ENCODE measurements at regions not wholly inside any gene's neighbourhood (a gene's known extent, or its start where the extent isn't known, plus 50 kb on each side); places are given as distances from the start of the nearest gene placed in this dataset.
"Not testable (repeated sequence)": the region's sequence is repeated elsewhere in the genome, so short reads cannot be mapped to it uniquely, and the experiment has no call there.

DNA sequence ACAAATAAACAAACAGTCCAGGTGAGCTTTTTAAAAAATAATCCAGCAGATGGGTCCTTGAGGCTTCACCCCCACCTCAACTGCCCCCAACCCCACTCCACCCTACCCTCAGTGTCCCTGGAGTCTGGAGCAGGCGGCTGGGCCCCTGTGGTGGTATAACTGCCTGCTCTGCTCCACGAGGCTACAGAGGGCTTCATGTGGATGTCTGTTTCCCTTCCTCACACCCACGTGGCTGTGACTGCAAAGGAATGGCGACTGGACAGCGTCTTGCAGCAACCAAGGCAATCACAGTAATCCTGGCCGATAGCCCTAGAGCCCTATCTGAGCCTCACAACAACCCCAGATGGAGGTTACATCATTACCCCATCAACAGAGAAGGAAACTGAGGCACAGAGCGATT lies 76.5 kb downstream of the SLC2A10 start:
- no peak for DNase-seq

GRCh38 chr20:46786566-46786965 lies 77.1 kb downstream of the SLC2A10 start:
- DNase-seq: no peak

DNA sequence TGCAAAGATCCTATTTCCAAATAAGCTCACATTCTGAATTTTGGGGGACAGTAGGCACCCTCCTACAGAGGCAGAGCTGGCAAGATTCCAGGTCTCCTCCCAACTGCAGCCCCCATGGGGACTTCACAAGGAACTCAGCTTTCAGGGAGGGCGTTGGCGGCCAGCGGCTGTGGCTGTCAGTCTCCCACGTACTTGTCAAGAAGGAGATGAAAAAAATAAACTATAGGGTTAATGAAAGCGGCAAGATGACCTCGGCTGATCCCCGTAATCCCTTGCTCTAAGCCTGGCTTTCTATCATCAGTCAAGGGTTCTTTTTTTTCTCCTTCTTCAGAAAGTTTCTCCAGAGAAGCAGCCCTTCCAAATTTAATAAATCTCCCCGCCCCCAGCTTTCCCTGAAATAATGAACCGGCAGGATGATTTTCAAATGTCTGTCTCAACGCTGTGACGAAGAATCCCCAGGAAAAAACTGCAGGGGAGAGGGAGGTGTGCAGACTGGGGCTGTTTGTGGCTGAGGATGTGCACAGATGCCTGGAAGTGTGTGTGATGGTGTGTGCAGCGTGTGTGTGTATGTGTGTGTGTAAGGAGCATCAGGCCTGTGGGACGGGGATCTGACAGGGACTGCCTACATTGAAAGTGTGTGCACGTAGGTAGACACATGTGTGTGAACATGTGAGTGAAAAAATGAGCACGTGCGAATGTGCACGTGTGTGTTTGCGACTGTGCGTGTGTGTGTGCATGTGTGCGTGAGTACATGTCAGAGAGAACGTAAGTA lies 78.7 kb downstream of the SLC2A10 start:
- DNase-seq: no peak

GRCh38 chr20:46788763-46789091 lies 79.3 kb downstream of the SLC2A10 start:
- DNase-seq: not testable (repeated sequence)

GRCh38 chr20:46789339-46790028 lies 80.0 kb downstream of the SLC2A10 start:
- DNase-seq: no peak

DNA sequence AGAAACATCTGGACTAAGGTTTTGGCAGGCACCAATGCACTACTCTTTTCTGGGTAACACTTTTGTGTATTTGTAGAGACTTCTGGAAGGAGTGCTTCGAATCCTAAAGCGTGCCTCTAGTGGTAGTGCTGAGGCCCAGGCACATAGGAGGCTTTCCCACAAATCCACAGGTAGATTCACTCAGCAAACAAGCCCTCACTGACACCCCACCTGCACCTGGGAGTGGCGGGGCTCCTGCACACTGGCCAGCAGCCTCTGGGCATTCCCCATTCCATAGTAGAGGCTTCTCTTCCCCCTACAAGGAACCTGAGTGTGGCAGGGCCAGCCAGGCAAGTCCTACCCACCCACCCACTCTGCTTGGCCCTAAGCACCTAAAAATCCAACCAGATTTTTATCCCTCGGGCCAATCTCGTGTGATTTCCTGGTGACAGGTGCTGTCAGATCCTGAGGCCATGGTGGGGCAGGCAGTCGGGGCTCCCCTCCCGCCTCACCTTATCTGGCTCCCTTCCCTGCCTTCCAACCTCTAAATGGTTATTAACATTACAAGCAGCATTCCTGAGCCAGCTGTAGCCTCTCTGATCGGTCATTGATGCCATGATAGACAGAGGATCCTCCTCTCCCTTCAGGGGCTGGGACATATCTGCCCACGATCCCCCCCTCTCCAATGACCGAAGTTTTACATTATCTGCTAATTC lies 82.4 kb downstream of the SLC2A10 start:
- DNase-seq: peak; percentile 6

GRCh38 chr20:46797206-46797605 lies 87.8 kb downstream of the SLC2A10 start:
- DNase-seq: no peak

- DNase-seq: no peak
Observed at GRCh38 chr20:46798430-46798829, 89.0 kb downstream of the SLC2A10 start.

GRCh38 chr20:46799781-46800408 lies 90.4 kb downstream of the SLC2A10 start:
- peak; percentile 72 for DNase-seq

DNA sequence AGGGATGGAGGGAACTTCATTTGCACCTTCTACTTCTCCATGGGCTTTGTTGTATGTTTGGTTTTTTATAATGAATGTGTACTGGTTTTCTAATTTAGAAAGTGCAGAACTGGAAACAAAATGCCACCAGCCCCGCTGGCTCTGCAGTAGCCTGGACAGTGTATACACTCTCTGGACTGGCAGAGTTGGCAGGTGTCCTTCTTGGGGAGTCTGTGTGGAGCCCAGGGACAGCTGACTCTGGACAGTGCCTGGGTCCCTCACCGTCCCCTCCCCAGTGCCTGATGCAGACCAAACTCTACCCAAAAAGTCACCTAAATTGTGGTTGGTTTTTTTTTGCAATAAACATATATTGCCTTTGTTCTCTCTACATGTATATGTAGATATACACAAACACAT lies 91.0 kb downstream of the SLC2A10 start:
- DNase-seq: no peak

DNA sequence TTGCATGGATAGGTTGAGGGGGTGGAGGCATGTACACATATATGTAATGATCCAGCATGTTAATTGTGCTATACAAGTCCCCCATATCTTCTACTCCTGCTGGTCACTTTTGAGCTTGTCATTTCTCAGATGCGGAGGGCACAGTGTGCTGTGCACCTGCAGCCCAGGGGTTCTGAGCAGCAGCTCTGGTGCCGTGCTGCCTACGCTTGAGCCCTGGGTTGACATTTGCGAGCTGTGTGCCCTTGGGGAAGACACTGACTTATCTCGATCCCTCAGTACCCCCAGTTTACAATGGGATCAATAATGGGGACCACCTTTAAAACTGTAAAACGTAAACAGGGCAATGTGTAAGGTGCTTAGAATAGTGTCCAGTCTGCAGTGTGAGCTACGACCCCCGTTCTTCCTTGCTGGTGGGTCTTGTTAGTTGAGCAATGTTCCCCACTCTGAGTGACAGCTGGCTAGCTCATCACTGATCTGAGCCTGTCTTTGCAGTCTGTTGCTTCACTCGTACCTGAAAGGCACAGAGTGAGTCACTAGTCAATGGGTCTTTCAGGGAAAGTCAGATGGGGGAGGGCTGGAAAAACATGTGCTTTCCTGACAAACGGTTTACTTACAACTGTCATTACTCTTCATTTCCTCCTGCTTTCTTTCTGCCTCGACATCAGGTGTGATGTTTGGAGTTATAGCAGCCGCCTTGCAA lies 91.7 kb downstream of the SLC2A10 start:
- no peak for DNase-seq

DNA sequence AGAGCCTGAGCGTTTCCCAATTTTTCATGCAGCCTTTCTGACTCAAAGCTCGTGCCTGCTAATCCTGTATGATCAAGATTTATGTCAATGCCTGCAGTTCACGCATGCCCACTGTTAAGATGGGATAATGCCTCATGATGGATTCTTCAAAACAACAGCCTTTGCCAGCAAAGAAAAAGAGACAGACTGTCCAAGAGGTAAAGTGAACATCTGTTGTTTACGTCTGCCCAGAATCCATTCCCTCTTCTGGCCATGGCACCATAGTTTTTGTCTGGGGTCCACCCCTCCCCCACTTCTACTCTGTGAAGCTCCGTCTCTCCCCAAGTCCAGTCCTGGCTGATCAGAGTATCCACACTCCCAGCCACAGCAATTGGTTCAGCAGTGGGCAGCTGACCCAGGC lies 91.9 kb upstream of the EYA2 start:
- no peak for DNase-seq

- DNase-seq: no peak
Observed at GRCh38 chr20:46803123-46804020, 91.3 kb upstream of the EYA2 start.

DNA sequence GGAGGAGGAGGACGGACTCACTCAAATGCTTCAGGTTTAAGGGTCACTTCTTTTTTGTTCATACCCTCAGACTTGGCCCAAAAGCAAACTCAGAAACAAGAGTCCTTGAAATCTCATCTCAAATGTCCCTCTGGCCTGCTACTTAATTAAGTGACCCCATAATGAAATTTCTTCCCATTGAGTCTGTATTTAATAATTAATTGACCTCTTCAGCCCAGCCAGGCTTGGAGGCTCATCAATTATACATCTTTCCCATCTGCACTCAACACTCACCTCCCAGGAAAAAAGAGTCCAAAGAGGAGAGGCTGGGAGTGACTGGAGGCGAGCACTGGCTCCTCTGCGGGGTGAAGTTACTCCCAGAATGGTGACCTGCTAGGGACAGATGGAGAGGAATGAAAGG lies 90.5 kb upstream of the EYA2 start:
- DNase-seq: no peak

DNA sequence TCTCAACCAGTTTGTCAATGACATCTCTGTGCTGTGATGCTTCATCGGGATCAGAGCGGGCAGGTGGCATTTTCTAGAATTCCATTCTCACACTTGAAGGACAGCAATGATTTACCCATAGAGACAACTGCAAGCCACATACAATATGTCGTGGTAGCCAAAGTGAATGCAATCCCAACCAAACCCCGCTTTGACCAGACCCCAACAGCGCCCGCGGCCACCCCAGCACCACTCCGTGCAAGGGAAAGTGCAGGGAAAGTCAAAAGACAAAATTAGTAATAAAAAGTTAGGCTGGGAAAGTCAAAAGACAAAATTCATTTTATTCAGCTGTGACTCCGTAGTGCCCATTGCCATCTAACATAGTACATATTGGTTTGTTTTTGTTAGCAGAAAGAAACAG lies 88.8 kb upstream of the EYA2 start:
- no peak for DNase-seq

- DNase-seq: no peak
Observed at GRCh38 chr20:46807998-46808397, 86.6 kb upstream of the EYA2 start.

DNA sequence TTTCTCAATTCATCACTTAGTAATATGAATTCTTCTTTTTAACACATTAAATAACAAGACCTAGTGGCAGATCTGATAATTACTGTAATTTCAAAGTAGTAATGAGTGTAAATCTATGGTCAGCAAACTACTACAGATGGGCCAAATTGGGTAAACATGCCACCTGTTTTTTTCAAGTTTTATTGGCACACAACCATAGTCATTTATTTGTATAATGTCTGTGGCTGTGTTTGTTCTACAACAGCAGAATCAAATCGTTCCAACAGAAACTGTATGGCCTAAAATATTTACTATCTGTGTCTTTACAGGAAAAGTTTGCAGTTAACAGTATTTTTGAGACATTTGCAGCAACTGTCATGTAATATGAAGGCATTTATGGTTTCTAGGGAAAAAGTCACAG lies 86.1 kb upstream of the EYA2 start:
- DNase-seq: no peak

- DNase-seq: peak; percentile 35
Observed at GRCh38 chr20:46809706-46810360, 84.8 kb upstream of the EYA2 start.

- DNase-seq: peak; percentile 57
Observed at GRCh38 chr20:46810448-46811223, 84.0 kb upstream of the EYA2 start.
